GM12874 (cell line): ENCODE measurements at regions not wholly inside any gene's neighbourhood (a gene's known extent, or its start where the extent isn't known, plus 50 kb on each side); places are given as distances from the start of the nearest gene placed in this dataset.

ENCODE experiments used
- CTCF ChIP-seq: IDR thresholded peaks from 2 replicates; pipeline ENCODE4 v1.5.1; 2011; ENCODE audit warnings: low read depth, mild to moderate bottlenecking, control low read depth, low read length, moderate library complexity; ENCODE audit not compliant: insufficient read depth

- no peak for TF ChIP-seq CTCF
Measured at GRCh38 chr5:115428676-115429075, 115.9 kb downstream of the FEM1C start.

GRCh38 chr5:115428248-115428647, 116.3 kb downstream of the FEM1C start:
- no peak for TF ChIP-seq CTCF

GRCh38 chr5:115424446-115424845, 120.1 kb downstream of the FEM1C start:
- TF ChIP-seq CTCF, result no peak

- no peak for TF ChIP-seq CTCF
Measured at GRCh38 chr5:115424030-115424429, 120.5 kb downstream of the FEM1C start.

- TF ChIP-seq CTCF, result no peak
Measured at GRCh38 chr5:115423541-115423940, 121.0 kb downstream of the FEM1C start.

GRCh38 chr5:115423051-115423450, 121.5 kb downstream of the FEM1C start:
- no peak for TF ChIP-seq CTCF

GRCh38 chr5:115419846-115420585, 123.6 kb upstream of the CCDC112 start:
- TF ChIP-seq CTCF, result no peak
